ENCODE measurements at regions not wholly inside any gene's neighbourhood (a gene's known extent, or its start where the extent isn't known, plus 50 kb on each side); places are given as distances from the start of the nearest gene placed in this dataset.

DNA sequence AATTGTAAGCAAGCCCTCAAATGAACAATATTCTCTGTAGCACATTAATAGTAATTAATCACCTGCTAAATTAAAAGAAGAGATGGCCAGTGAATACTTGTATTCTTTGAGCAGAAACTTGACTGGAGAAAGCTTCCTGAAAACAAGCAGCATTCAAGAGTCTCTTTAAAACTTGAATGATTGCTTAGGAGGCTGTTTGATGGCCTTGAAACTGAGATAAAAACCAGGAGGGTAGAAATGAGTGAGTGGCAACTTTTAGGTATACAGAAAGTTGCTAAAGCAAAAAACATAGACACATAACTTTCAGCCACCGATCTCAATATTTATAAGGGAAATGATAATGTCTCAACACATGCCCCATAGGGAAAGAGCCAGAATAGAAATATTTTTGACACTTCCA, 234.8 kb upstream of the FMN2 start:
- TF ChIP-seq, protein P1, sequence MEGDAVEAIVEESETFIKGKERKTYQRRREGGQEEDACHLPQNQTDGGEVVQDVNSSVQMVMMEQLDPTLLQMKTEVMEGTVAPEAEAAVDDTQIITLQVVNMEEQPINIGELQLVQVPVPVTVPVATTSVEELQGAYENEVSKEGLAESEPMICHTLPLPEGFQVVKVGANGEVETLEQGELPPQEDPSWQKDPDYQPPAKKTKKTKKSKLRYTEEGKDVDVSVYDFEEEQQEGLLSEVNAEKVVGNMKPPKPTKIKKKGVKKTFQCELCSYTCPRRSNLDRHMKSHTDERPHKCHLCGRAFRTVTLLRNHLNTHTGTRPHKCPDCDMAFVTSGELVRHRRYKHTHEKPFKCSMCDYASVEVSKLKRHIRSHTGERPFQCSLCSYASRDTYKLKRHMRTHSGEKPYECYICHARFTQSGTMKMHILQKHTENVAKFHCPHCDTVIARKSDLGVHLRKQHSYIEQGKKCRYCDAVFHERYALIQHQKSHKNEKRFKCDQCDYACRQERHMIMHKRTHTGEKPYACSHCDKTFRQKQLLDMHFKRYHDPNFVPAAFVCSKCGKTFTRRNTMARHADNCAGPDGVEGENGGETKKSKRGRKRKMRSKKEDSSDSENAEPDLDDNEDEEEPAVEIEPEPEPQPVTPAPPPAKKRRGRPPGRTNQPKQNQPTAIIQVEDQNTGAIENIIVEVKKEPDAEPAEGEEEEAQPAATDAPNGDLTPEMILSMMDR (IDR thresholded peaks at IDR 0.05 in 8 of 11, conservative IDR thresholded peaks at IDR 0.05 in 3 of 11), result no peak
- no peak for TF ChIP-seq POLR2AphosphoS5 (IDR thresholded peaks at IDR 0.05)
